GM12878 (cell line): ENCODE measurements at regions not wholly inside any gene's neighbourhood (a gene's known extent, or its start where the extent isn't known, plus 50 kb on each side); places are given as distances from the start of the nearest gene placed in this dataset.

Experiments
- CTCF ChIP-seq, 3 experiments: IDR thresholded peaks in 2 of 3; conservative IDR thresholded peaks in 1 of 3; 2 replicates each; pipeline ENCODE4 v1.5.1; 2011; ENCODE audit warnings: low read depth in 3 of 3, low read length in 3 of 3, mild to moderate bottlenecking in 3 of 3, control low read depth in 2 of 3, moderate library complexity in 2 of 3, inconsistent platforms in 1 of 3, mixed read lengths in 1 of 3; ENCODE audit not compliant: control insufficient read depth in 2 of 3, insufficient read depth in 1 of 3; ENCODE audit errors: extremely low read depth in 1 of 3
- EZH2 ChIP-seq: IDR thresholded peaks from 2 replicates; pipeline ENCODE4 v1.6.1; 2012; ENCODE audit warnings: low read depth, mild to moderate bottlenecking, control low read depth, inconsistent platforms, low read length, borderline replicate concordance; ENCODE audit not compliant: control insufficient read depth
- HDAC2 ChIP-seq: fragments of 200-600 bp; sonication (generic); IDR thresholded peaks from 2 replicates; pipeline ENCODE4 v1.6.1; 2017
- RAD51 ChIP-seq: fragments of 450-650 bp; IDR thresholded peaks from 2 replicates; pipeline ENCODE4 v1.6.1; 2016; ENCODE audit warnings: moderate library complexity, mild to moderate bottlenecking, inconsistent platforms
- ZSCAN29 ChIP-seq: fragments of 450-650 bp; IDR thresholded peaks from 2 replicates; pipeline ENCODE4 v1.6.1; 2017; ENCODE audit warnings: mild to moderate bottlenecking, moderate library complexity

- TF ChIP-seq HDAC2 (no peak), CTCF (IDR thresholded peaks at IDR 0.05 in 2 of 3, conservative IDR thresholded peaks at IDR 0.05 in 1 of 3; ENCODE audit: control insufficient read depth in 2 of 3, extremely low read depth in 1 of 3, insufficient read depth in 1 of 3, low read depth in 3 of 3, low read length in 3 of 3) (no peak), RAD51 (no peak), EZH2 (no peak), ZSCAN29 (no peak)
Measured at GRCh38 chr22:22979121-22979724, 91.1 kb upstream of the GNAZ start.
